MM.1S (cell line): ENCODE measurements at regions not wholly inside any gene's neighbourhood (a gene's known extent, or its start where the extent isn't known, plus 50 kb on each side); places are given as distances from the start of the nearest gene placed in this dataset.

Source experiments
- CTCF ChIP-seq: fragments of 300-600 bp; sonication (generic); IDR thresholded peaks from 2 replicates; pipeline ENCODE4 v1.5.1; 2016; ENCODE audit warnings: antibody characterized with exemption, low read length, mixed read lengths
- EZH2phosphoT487 ChIP-seq: fragments of 300-600 bp; sonication (generic); IDR thresholded peaks from 2 replicates; pipeline ENCODE4 v1.6.1; 2018; ENCODE audit warnings: antibody characterized with exemption, low read length

GRCh38 chr2:239522740-239523119 is 121.9 kb upstream of the HDAC4 start:
- TF ChIP-seq CTCF: no peak
- TF ChIP-seq EZH2phosphoT487: no peak
